ENCODE measurements at regions not wholly inside any gene's neighbourhood (a gene's known extent, or its start where the extent isn't known, plus 50 kb on each side); places are given as distances from the start of the nearest gene placed in this dataset.
"Not testable (repeated sequence)": the region's sequence is repeated elsewhere in the genome, so short reads cannot be mapped to it uniquely, and the experiment has no call there.

DNA sequence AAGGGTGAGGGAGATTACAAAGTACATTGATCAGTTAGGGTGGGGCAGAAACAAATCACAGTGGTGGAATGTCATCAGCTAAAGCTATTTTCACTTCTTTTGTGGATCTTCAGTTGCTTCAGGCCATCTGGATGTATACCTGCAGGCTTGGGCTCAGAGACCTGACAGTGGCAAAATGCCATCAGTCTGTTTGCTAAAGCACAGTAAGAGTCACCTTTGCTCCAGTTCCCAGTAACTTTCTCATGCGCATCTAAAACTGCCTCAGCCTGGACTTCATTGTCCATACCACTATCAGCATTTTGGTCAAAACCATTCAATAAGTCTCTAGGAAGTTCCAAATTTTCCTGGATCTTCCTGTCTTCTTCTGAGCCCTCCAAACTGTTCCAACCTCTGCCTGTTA is 113.2 kb downstream of the DTWD1 start:
- TF ChIP-seq, protein P1, sequence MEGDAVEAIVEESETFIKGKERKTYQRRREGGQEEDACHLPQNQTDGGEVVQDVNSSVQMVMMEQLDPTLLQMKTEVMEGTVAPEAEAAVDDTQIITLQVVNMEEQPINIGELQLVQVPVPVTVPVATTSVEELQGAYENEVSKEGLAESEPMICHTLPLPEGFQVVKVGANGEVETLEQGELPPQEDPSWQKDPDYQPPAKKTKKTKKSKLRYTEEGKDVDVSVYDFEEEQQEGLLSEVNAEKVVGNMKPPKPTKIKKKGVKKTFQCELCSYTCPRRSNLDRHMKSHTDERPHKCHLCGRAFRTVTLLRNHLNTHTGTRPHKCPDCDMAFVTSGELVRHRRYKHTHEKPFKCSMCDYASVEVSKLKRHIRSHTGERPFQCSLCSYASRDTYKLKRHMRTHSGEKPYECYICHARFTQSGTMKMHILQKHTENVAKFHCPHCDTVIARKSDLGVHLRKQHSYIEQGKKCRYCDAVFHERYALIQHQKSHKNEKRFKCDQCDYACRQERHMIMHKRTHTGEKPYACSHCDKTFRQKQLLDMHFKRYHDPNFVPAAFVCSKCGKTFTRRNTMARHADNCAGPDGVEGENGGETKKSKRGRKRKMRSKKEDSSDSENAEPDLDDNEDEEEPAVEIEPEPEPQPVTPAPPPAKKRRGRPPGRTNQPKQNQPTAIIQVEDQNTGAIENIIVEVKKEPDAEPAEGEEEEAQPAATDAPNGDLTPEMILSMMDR (IDR thresholded peaks at IDR 0.05) = not testable (repeated sequence)
- not testable (repeated sequence) for TF ChIP-seq POLR2A, EP300 (IDR thresholded peaks at IDR 0.05)

Data from stomach (tissue), 4 donors.